ENCODE measurements at regions not wholly inside any gene's neighbourhood (a gene's known extent, or its start where the extent isn't known, plus 50 kb on each side); places are given as distances from the start of the nearest gene placed in this dataset.

- no peak for TF ChIP-seq EP300 (IDR thresholded peaks at IDR 0.05; ENCODE audit: borderline replicate concordance in 1 of 2, low read depth in 1 of 2, low read length in 1 of 2)
- TF ChIP-seq MXI1 (IDR thresholded peaks at IDR 0.05; ENCODE audit: low read depth, low read length), result no peak
- TF ChIP-seq REST (IDR thresholded peaks at IDR 0.05; ENCODE audit: low read depth, low read length), result no peak
- TF ChIP-seq, protein P1, sequence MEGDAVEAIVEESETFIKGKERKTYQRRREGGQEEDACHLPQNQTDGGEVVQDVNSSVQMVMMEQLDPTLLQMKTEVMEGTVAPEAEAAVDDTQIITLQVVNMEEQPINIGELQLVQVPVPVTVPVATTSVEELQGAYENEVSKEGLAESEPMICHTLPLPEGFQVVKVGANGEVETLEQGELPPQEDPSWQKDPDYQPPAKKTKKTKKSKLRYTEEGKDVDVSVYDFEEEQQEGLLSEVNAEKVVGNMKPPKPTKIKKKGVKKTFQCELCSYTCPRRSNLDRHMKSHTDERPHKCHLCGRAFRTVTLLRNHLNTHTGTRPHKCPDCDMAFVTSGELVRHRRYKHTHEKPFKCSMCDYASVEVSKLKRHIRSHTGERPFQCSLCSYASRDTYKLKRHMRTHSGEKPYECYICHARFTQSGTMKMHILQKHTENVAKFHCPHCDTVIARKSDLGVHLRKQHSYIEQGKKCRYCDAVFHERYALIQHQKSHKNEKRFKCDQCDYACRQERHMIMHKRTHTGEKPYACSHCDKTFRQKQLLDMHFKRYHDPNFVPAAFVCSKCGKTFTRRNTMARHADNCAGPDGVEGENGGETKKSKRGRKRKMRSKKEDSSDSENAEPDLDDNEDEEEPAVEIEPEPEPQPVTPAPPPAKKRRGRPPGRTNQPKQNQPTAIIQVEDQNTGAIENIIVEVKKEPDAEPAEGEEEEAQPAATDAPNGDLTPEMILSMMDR (IDR thresholded peaks at IDR 0.05), result no peak
- TF ChIP-seq MAX (IDR thresholded peaks at IDR 0.05; ENCODE audit: low read depth), result no peak
Observed at GRCh38 chr2:10982931-10983701, 71.4 kb downstream of the KCNF1 start.

Data from SK-N-SH (cell line).